Activated B cell treated with CpG ODN at 0.5 μM for 24 hours (primary cell): ENCODE measurements at regions not wholly inside any gene's neighbourhood (a gene's known extent, or its start where the extent isn't known, plus 50 kb on each side); places are given as distances from the start of the nearest gene placed in this dataset.

Experiments
- ATAC-seq: fragments of 200-7000 bp; cut with Tn5 transposase; one replicate; pipeline ENCODE4 v1.10.0; 2021; ENCODE audit warnings: low read depth, mild to moderate bottlenecking, moderate library complexity
- CTCF ChIA-PET: fragments of 350-600 bp; sonication (Branson Sonifier 250); formaldehyde crosslinking; loops from one replicate; lab custom pipeline; 2021; ENCODE audit warnings: antibody characterized with exemption; lab: Charles Lee
- POLR2A ChIA-PET: fragments of 350-600 bp; sonication (Branson Sonifier 250); formaldehyde crosslinking; loops from one replicate; lab custom pipeline; 2021; ENCODE audit warnings: antibody characterized with exemption; lab: Charles Lee
- DNase-seq: peaks from one replicate; pipeline ENCODE4 v3.0.0; 2022
- H3K27ac Mint-ChIP-seq: one replicate; pipeline ENCODE4 v1.8.0; 2020; ENCODE audit warnings: mixed read lengths
- H3K27me3 Mint-ChIP-seq: one replicate; pipeline ENCODE4 v1.8.0; 2021; ENCODE audit warnings: mixed read lengths
- H3K36me3 Mint-ChIP-seq: one replicate; pipeline ENCODE4 v1.8.0; 2021; ENCODE audit warnings: low read depth, mixed read lengths
- H3K4me1 Mint-ChIP-seq: one replicate; pipeline ENCODE4 v1.8.0; 2021; ENCODE audit warnings: mixed read lengths
- H3K4me3 Mint-ChIP-seq: one replicate; pipeline ENCODE4 v1.8.0; 2020; ENCODE audit warnings: mild to moderate bottlenecking, mixed read lengths
- H3K9me3 Mint-ChIP-seq: one replicate; pipeline ENCODE4 v1.8.0; 2020; ENCODE audit warnings: mixed read lengths
- CTCF ChIP-seq: fragments of 200-600 bp; IDR thresholded peaks from one replicate; pipeline ENCODE4 v1.8.0; 2022; ENCODE audit warnings: antibody characterized with exemption, mild to moderate bottlenecking
- intact Hi-C: fragments of 100-400 bp; cut with micrococcal nuclease; formaldehyde crosslinking; loops from one replicate; pipeline ENCODE4 v1.15.1; 2024

GRCh38 chr13:62837895-62838294, 1422.2 kb upstream of the PCDH20 start:
- intact Hi-C loops, result no loop called here
- Mint-ChIP-seq H3K9me3 (no peaks in the 10 kb centered on the region), H3K36me3 (no peaks in the 10 kb centered on the region), H3K27me3 (no peaks in the 10 kb centered on the region), H3K4me1 (no peaks in the 10 kb centered on the region), H3K27ac (no peak overlapping the region), H3K4me3 (no peak overlapping the region)
- DNase-seq (no peak), ATAC-seq (no peak)
- ChIA-PET CTCF (no interaction called here), POLR2A (no interaction called here)
- no peak for TF ChIP-seq CTCF

GRCh38 chr13:62829486-62829885, 1413.8 kb upstream of the PCDH20 start:
- H3K9me3 Mint-ChIP-seq, result no peaks in the 10 kb centered on the region
- H3K36me3 Mint-ChIP-seq, result no peaks in the 10 kb centered on the region
- POLR2A ChIA-PET, result no interaction called here
- no peaks in the 10 kb centered on the region for H3K4me1 Mint-ChIP-seq
- CTCF ChIA-PET, result no interaction called here
- no peaks in the 10 kb centered on the region for H3K27me3 Mint-ChIP-seq
- no peak for ATAC-seq
- no peak overlapping the region for H3K27ac Mint-ChIP-seq
- TF ChIP-seq CTCF, result no peak
- no peak for DNase-seq
- intact Hi-C loops, result no loop called here
- H3K4me3 Mint-ChIP-seq, result no peak overlapping the region

- no peak for TF ChIP-seq CTCF
- DNase-seq (no peak), ATAC-seq (no peak)
- no peak overlapping the region for H3K4me3 Mint-ChIP-seq
- intact Hi-C loops, result no loop called here
- CTCF ChIA-PET, result no interaction called here
- POLR2A ChIA-PET, result no interaction called here
- peaks cover 3% of the 10 kb centered on the region for H3K9me3 Mint-ChIP-seq
- H3K27me3 Mint-ChIP-seq, result no peaks in the 10 kb centered on the region
- H3K36me3 Mint-ChIP-seq, result no peaks in the 10 kb centered on the region
- no peaks in the 10 kb centered on the region for H3K4me1 Mint-ChIP-seq
- H3K27ac Mint-ChIP-seq, result no peak overlapping the region
These were observed 1384.3 kb upstream of the PCDH20 start for GRCh38 chr13:62799931-62800436.

GRCh38 chr13:62799038-62799535, 1383.4 kb upstream of the PCDH20 start:
- H3K36me3 Mint-ChIP-seq, result no peaks in the 10 kb centered on the region
- POLR2A ChIA-PET, result no interaction called here
- ATAC-seq, result no peak
- H3K27me3 Mint-ChIP-seq, result no peaks in the 10 kb centered on the region
- CTCF ChIA-PET, result no interaction called here
- H3K4me1 Mint-ChIP-seq, result no peaks in the 10 kb centered on the region
- DNase-seq, result no peak
- no peak overlapping the region for H3K27ac Mint-ChIP-seq
- H3K4me3 Mint-ChIP-seq, result no peak overlapping the region
- TF ChIP-seq CTCF, result no peak
- peaks cover 3% of the 10 kb centered on the region for H3K9me3 Mint-ChIP-seq
- intact Hi-C loops, result no loop called here

GRCh38 chr13:62793850-62794249, 1378.2 kb upstream of the PCDH20 start:
- H3K4me1 Mint-ChIP-seq, result no peaks in the 10 kb centered on the region
- H3K27ac Mint-ChIP-seq, result no peak overlapping the region
- H3K27me3 Mint-ChIP-seq, result no peaks in the 10 kb centered on the region
- ChIA-PET CTCF (no interaction called here), POLR2A (no interaction called here)
- intact Hi-C loops, result no loop called here
- no peak for DNase-seq
- no peak for ATAC-seq
- H3K4me3 Mint-ChIP-seq, result no peak overlapping the region
- TF ChIP-seq CTCF, result no peak
- H3K9me3 Mint-ChIP-seq, result peaks cover 7% of the 10 kb centered on the region
- H3K36me3 Mint-ChIP-seq, result no peaks in the 10 kb centered on the region
